Osteocyte (in vitro differentiated cells): ENCODE measurements at regions not wholly inside any gene's neighbourhood (a gene's known extent, or its start where the extent isn't known, plus 50 kb on each side); places are given as distances from the start of the nearest gene placed in this dataset.

Experiments
- DNase-seq: peaks from one replicate; pipeline ENCODE4 v3.0.0; 2021; ENCODE audit warnings: mixed read lengths; ENCODE audit not compliant: unreplicated experiment; ENCODE audit errors: extremely low spot score
- H3K27ac Mint-ChIP-seq: one replicate; pipeline ENCODE4 v1.8.0; 2021; ENCODE audit warnings: mild to moderate bottlenecking, mixed read lengths; ENCODE audit not compliant: unreplicated experiment
- H3K27me3 Mint-ChIP-seq: one replicate; pipeline ENCODE4 v1.8.0; 2021; ENCODE audit warnings: mixed read lengths; ENCODE audit not compliant: unreplicated experiment
- H3K36me3 Mint-ChIP-seq: one replicate; pipeline ENCODE4 v1.8.0; 2021; ENCODE audit warnings: mixed read lengths; ENCODE audit not compliant: unreplicated experiment
- H3K4me1 Mint-ChIP-seq: one replicate; pipeline ENCODE4 v1.8.0; 2021; ENCODE audit warnings: mixed read lengths; ENCODE audit not compliant: unreplicated experiment
- H3K4me3 Mint-ChIP-seq: one replicate; pipeline ENCODE4 v1.8.0; 2021; ENCODE audit warnings: mild to moderate bottlenecking, moderate library complexity, mixed read lengths; ENCODE audit not compliant: unreplicated experiment
- H3K9me3 Mint-ChIP-seq: one replicate; pipeline ENCODE4 v1.8.0; 2021; ENCODE audit warnings: mixed read lengths; ENCODE audit not compliant: unreplicated experiment
- CTCF ChIP-seq: fragments of 200-600 bp; sonication (generic); IDR thresholded peaks from 2 replicates; pipeline ENCODE4 v1.5.0; 2021; ENCODE audit warnings: antibody characterized with exemption, mild to moderate bottlenecking, moderate library complexity

DNA sequence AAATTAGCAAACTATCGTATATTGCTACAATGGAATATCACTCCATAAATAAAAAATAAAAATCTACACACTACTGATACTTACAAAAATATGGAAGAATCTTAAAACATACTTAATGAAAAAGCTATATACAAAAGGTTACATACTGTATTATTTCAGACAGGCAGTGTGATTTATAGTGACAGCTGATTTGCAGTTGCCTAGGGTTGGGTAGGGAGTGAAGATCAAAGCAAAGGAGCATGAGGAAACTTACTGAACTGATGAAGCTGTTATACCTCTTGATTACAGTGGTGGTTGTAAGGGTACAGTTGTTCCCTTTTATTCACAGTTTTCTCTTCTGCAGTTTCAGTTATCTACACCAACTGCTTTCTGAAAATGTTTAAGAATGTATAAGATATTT, 62.6 kb downstream of the FSCB start:
- Mint-ChIP-seq H3K4me1 (no peaks in the 10 kb centered on the region), H3K4me3 (no peak overlapping the region), H3K27ac (no peak overlapping the region), H3K36me3 (no peaks in the 10 kb centered on the region), H3K9me3 (peaks cover 11% of the 10 kb centered on the region), H3K27me3 (no peaks in the 10 kb centered on the region)
- no peak for DNase-seq
- no peak for TF ChIP-seq CTCF

DNA sequence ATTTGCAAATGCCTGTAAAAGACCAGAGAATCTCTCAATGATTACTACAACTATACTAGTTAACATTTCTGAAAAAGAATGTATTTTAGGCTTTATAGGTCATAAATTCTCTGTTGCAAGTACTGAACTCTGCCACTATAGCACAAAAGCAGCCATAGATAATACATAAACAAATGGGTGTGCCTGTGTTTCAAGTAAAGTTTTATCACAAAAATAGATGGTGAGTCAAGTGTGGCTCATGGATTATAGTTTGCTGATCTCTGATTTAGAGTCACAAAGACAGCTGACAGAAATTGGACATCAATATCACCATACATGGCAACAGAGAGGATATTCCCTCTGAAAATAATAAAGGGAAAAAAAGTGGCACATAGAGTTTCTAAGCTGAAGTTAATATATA, 68.1 kb downstream of the FSCB start:
- H3K27ac Mint-ChIP-seq = no peak overlapping the region
- no peak for TF ChIP-seq CTCF

DNA sequence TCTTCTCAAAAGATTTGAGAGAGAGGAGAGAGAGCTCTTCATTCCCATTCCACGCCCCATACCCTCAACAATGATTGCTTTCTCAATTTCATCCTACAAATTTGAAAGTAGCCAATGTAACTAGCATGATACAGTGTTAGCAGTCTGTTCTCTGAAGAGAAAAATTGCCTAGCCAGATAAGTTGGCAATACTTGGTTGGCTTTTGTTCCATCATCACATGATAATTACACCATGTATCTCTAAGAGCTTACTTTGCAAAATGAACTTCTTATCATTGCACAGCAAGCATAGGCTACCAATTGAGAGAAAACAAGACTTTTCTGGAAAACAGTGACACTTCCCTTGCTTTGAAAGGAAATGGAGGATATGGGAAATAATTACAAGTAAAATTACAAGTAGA, 68.9 kb downstream of the FSCB start:
- Mint-ChIP-seq H3K4me3 (no peak overlapping the region), H3K4me1 (no peaks in the 10 kb centered on the region), H3K27me3 (no peaks in the 10 kb centered on the region), H3K27ac (no peak overlapping the region), H3K9me3 (peaks cover 8% of the 10 kb centered on the region), H3K36me3 (no peaks in the 10 kb centered on the region)
- TF ChIP-seq CTCF = no peak
- no peak for DNase-seq

More for the DNA sequence above, 68.1 kb downstream of the FSCB start:
- no peak for DNase-seq
- Mint-ChIP-seq H3K4me1 (no peaks in the 10 kb centered on the region), H3K4me3 (no peak overlapping the region), H3K36me3 (no peaks in the 10 kb centered on the region), H3K9me3 (peaks cover 8% of the 10 kb centered on the region), H3K27me3 (no peaks in the 10 kb centered on the region)

DNA sequence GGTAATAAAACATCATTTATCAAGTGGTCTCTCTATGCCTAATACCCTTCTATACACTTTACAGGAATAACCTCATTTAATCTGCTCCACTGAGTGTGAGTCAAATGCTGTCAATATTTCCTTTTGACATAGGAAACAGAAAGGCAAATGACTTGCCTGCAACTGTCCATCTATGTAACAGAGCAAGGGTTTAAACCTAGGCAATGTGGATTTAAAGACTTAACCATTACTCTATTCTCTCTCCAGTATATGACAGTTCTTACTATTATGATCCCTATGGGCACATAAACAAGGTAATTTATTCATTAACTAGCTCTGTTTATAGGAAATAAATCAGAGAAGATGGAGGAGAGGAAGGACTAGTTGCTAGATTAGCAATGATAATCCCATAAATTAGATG, 70.6 kb downstream of the FSCB start:
- Mint-ChIP-seq H3K27me3 (no peaks in the 10 kb centered on the region), H3K9me3 (peaks cover 8% of the 10 kb centered on the region), H3K4me3 (no peak overlapping the region), H3K4me1 (no peaks in the 10 kb centered on the region), H3K36me3 (no peaks in the 10 kb centered on the region), H3K27ac (no peak overlapping the region)
- DNase-seq = no peak
- TF ChIP-seq CTCF = no peak

DNA sequence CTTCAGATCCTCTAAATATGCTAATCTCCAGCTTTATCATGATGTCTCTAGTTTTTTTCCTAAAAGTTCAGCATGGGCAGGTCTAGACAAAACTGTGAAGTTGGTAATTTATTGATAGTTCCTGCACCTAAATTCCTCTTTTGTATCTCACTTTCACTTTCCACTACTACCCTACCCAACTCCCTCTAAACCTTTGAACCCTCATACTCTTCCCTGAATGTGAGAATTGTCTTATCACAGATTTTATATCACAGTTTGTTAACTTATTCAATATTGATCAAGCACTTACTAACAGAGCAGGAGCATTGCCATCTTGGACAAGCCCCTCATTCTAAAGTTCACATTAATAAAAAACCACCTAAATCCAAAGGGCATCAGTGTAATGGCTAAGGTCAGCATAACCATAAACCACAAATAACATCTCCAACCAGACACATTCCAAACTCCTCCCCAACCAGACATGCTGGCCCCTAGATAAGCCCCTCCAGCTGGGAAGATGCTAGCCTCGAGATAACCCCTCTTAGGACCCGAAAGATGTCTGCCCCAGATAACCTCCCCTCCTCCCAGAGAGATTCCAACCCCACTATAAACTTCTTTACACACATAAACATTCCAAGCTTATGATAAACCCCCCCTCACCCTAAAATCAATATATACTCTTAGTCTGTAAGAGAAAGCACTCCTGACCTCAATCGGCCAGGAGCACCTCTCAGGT, 78.7 kb downstream of the FSCB start:
- H3K4me1 Mint-ChIP-seq = no peaks in the 10 kb centered on the region
- H3K27ac Mint-ChIP-seq = no peak overlapping the region
- peaks cover 13% of the 10 kb centered on the region for H3K9me3 Mint-ChIP-seq
- H3K36me3 Mint-ChIP-seq = no peaks in the 10 kb centered on the region
- no peak for TF ChIP-seq CTCF
- no peak overlapping the region for H3K4me3 Mint-ChIP-seq
- H3K27me3 Mint-ChIP-seq = no peaks in the 10 kb centered on the region
- no peak for DNase-seq
